Dedifferentiated amniotic fluid mesenchymal stem cell (primary cell): ENCODE measurements at regions not wholly inside any gene's neighbourhood (a gene's known extent, or its start where the extent isn't known, plus 50 kb on each side); places are given as distances from the start of the nearest gene placed in this dataset.

ENCODE experiments used
- DNase-seq: peaks from one replicate; pipeline ENCODE4 v3.0.0-alpha.2; 2016; ENCODE audit errors: extremely low spot score

GRCh38 chr11:80783561-80783960 lies 1342.7 kb upstream of the TENM4 start:
- DNase-seq: no peak

DNA sequence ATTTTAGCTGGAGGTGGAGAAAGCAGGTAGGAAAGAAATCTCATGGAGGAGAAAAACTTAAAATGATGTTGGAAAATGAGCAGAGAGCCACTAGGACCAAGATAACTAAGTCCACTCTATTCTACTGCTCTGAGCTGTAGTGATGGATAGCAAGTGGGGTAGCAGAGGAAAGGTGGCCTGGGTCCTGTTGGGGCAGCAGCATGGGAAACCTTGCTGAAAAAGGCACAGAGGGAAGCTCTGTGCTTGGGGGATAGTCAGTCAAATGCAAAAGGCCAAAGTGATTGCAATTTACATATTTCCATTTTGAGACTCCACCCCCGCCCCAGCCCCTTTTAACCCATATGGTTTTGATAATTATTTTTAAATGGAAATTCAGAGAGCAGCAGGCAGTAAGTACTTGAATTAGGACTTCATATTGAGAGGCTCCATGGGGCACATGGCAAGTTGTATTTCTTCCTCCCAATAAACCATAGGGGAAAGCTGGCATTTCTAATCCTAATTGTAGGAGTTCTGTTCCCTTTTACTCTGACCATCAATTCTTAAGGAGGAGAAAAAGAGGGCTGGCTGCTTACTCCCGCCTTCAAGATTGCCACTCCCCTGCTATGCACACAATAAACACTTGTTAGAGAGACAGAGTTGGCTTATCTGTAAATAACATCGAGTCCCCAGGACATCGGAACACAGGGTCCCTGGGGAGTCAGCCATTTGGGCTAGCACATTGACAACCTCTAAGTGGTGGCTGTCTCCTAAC lies 1341.5 kb upstream of the TENM4 start:
- no peak for DNase-seq

DNA sequence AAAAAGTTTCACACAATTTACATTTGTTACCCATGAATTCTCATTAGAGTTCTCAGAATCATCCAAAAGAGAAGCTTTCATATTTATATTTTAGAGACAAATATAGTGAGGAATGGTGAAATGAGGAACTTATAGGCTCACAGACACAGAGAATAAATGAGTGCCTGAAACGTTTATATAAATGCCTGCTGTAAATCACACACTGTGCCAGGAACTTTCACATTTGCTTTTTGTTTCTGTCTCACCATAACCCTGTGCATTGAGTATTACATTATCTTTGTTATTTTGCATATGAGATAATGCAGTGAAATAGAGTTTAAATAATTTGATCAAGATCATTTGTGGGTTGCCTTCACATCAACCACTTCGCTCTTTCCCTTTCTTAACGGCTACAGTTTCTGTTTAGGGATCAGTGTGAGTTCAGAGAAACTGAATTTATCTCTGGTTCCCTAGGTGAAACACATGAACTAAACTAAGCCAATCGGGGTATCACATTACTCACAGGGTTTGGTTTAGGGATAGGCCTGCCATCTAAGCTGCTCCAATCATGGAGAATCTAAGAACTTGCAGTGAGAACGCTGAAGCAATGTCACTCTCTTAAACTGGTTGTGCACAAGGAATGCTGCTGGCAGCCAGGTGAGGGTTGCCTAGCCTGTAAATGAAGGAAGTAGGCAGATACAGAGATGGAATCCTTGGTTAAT lies 1339.2 kb upstream of the TENM4 start:
- DNase-seq: no peak

DNA sequence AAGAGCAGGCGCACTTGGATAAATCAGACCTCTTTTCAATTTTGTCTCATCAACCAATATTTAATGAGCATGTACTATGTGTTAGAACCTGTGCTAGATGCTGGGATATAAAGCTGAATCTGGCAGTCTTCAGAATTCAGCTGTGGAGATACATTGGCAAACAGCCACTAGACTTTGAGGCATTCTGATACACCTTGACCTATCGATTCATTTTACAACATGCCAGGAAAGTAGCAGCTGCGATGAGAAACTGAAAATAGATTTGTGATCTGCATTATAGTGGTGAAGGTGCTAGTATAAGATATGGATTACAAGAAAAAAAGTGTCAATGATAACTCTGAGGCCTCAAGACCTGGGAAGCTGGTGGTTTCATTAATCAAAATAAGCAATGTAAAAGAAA lies 1338.1 kb upstream of the TENM4 start:
- no peak for DNase-seq

DNA sequence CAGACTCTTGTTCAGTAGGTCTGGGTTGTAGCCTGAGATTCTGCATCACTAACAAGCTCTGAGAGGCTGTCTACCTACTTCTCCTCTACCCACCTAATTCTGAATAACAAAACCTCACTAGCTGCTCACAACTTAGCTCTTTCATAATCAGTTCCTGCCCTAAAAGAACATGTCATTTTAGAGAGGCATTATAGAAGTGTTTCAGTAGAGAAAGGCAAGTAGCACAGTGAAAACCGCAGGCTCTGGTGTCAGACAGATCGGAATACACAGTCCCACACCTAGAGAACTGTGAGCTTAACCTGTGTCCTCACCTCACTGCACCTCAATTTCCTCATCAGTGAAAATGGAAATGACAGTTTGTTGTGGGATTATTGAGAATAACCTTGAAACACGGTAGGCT lies 1337.6 kb upstream of the TENM4 start:
- DNase-seq: no peak

DNA sequence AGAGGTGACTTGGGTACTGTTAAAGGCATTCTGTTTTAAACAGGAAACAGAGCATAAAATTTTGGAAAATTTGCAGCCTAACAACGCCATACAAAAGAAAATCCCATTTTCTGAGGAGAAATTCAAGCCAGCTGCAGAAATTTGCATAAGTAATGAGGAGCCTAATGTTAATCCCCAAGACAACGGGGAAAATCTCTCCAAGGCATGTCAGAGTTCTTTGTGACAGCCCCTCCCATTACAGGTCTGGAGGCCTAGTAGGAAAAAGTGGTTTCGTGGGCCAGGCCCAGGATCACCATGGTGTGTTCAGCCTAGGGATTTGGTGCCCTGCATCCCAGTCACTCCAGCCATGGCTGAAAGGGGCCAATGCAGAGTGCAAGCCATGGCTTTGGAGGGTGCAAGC lies 1333.1 kb upstream of the TENM4 start:
- no peak for DNase-seq

DNA sequence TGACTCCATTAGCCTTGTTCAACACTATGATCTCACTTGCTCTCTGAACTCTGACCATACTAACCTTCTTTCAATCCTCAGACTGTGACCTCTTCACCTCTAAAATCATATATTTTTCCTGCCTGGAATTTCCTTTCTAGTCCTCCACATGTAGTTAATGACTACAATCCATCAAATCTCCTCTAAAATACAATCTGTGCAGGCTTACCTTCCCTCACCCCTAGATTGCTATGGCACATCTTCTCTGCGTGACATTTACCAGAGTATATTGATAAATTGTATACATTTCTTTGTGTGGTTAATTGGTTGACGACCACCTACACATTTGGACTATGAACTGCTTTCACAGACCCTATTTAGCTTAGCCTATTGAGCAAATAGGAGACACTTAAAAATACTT lies 1330.2 kb upstream of the TENM4 start:
- no peak for DNase-seq

DNA sequence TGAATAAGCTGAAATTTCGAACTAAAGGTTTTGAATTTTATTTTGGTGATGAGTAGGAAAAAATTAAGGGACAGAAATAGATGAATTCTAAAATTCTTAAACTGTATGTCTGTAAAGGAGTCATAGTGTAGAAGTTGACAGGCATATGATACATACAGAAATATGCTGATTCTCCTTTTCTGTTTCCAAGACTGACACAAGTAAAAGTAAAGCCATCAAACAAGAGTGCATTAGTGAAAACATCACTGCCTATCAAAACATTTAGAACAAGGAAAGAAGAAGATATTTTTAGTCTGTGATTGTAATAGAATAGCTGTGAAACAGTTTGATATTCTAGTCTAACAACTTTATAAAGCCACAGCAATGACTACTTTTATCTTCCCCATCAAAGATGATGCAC lies 1318.0 kb upstream of the TENM4 start:
- no peak for DNase-seq

DNA sequence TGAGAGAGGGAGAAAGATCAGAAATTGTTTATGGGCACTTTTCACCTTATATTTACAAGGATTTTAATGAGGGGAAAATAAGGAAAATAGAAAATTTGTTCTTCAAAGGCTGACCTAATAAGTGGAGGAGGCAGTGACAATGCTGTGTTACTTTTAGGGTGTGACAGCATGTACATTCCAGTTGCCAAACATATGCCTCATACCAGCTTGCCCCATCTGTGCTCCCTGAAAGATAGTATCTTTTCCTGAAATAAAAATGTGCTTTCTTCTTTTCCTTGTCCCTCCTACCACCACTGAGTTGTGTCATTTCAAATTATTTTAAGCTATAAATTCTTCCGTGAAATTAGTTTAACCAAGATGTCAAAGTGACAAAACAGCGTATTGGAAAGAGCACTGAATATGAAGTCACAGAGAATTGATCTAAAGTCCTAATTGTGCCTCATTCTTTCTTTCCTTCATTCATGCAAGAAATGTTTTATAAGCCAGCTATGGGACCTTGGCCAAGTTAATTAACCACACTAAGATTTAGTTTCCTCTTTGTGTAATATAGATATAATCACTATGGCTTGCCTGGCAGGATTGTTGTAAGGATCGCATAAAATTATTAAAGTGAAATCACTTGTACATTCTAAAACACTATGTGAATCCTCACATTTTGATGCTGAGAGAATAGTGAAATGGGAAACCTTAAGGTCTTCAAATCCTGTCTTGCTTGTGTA lies 1307.5 kb upstream of the TENM4 start:
- DNase-seq: no peak

DNA sequence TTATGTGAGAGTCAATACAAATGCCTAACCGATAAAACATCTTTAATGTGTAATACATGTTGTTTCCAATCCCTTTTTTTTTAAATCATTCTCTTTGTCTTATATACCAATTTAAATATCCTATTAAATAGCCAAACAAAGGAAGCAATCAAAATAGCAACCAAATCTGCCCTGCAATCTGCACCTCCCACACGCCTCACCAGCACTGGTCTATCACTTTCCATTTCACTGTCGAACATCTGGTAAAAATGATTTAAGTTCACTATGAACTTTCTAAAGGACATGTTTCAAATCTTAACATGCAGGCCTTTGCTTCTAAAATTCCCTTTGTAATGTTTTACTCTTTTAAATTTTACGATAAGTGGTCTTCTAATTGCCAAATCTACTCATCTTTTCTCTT lies 1305.5 kb upstream of the TENM4 start:
- DNase-seq: no peak

- DNase-seq: no peak
Observed at GRCh38 chr11:80745416-80745815, 1304.6 kb upstream of the TENM4 start.

DNA sequence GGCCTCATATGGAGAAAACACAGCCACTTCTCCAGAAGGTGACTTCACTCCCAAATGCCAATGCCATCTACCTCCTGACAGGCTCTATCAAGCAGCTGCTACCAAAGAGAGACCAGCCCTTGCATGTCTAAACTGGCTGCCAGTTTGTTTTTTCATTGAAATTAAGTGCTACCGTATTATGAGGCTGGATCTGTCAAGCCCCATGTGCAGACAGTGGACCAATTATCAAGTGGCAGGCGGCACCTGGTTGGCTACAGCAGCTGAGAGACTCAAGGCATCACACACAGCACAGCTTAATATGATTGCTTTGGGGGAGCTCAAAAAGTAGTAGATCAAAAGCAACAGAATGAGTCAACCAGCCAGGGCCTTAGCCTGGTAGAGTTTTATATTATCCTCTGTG lies 1293.0 kb upstream of the TENM4 start:
- no peak for DNase-seq

GRCh38 chr11:80733361-80733760 lies 1292.5 kb upstream of the TENM4 start:
- DNase-seq: no peak

GRCh38 chr11:80727315-80727714 lies 1286.5 kb upstream of the TENM4 start:
- no peak for DNase-seq

- DNase-seq: no peak
Observed at GRCh38 chr11:80726236-80726635, 1285.4 kb upstream of the TENM4 start.

- DNase-seq: no peak
Observed at GRCh38 chr11:80724366-80724765, 1283.5 kb upstream of the TENM4 start.

DNA sequence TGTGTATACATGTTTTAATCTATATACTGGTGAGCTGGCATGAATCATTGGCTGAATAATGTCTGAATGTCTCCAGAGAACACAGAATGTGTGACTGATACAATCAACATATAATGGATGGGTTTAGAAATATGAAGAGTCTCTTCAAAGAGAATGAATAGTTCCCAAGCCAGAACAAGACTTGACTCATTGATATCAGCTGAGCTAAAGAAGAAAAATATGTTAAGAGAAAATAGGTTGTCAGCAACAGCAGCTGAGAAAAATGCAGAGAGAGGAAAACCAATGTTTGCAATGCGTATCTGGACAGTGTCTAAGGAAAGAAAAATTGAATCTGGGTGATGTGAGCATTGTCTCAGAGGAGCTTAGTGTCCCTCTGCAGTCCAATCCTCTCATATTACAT lies 1281.8 kb upstream of the TENM4 start:
- no peak for DNase-seq

- DNase-seq: no peak
Observed at GRCh38 chr11:80720295-80720694, 1279.5 kb upstream of the TENM4 start.

DNA sequence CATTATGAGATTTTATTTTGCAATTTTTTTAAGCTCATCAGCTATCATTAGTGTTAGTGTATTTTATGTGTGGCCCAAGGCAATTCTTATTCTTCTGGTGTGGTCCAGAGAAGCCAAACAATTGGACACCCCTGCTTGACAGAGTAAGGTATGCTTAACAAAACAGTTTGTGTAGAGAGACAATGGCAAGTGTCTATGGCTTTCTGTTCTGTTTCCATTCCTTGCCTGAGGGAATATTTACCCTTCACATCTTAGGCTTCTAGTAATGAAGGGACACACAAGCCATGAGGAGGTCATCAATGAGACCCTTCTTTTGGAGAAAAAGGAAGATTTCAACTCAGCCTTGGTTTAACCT lies 1278.4 kb upstream of the TENM4 start:
- no peak for DNase-seq

DNA sequence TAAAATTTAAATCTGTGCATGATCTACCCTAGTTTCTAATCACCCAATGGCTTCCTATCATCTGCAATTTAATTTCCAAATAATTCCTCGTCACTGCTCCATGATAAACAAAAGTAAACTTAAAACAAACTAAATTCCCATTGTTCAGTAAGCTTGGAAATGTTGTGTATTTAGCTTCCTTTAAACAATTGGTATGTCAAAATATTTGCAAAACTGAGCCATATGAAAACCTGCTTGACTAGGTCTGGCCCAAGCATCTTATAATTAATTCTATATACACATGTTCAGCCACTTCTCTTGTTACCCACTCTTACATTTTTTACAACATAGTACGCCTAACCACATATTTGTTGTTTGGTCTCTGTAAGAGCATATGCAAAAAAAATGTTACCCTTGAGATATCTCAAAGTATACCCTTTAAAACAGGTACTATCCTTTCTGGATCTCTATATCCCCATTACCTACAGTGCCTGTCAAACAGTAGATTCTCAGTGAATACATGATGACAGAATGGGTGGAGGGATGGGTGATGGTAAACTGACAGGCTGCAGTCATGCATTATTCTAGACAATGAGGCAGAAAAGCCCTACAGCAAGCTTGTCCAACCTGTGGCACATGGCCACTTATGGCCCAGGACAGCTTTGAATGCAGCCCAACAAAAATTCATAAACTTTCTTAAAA lies 1277.9 kb upstream of the TENM4 start:
- DNase-seq: no peak

DNA sequence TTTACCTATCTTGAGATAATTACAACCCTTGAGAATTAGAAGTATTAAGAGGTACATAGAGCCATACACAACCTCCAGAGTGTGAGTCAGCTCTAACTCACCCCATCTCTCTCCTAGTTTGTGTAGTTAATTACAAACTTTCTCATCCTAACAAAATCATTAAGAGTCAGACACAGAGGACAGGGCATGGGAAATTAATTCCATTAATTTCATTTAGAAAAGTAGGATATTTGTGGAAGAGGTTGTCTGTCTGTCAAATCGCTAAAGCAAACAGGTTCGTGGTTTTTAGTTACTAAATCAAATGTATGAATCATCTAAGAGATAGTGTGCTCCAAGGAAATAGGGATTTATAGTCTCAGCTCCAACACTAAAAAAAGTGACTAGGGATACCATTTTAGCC lies 1261.4 kb upstream of the TENM4 start:
- DNase-seq: no peak

GRCh38 chr11:80700386-80700785 lies 1259.6 kb upstream of the TENM4 start:
- no peak for DNase-seq
